Liver (tissue), 8 donors: ENCODE measurements at regions not wholly inside any gene's neighbourhood (a gene's known extent, or its start where the extent isn't known, plus 50 kb on each side); places are given as distances from the start of the nearest gene placed in this dataset.

Experiments
- DNase-seq: peaks from one replicate; pipeline ENCODE4 v3.0.0-alpha.2; 2017; ENCODE audit warnings: low spot score
- H3K27ac ChIP-seq, 2 donors: one replicate each; pipeline ENCODE4 v1.7.0; 2013; ENCODE audit warnings: inconsistent platforms in 2 of 2, low read length in 2 of 2, control low read depth in 1 of 2, low read depth in 1 of 2, mild to moderate bottlenecking in 1 of 2
- H3K27me3 ChIP-seq, 4 donors: one replicate each; pipeline versions ENCODE4 v1.6.1 to v1.7.0; 2013; ENCODE audit warnings: low read length in 3 of 4, inconsistent platforms in 1 of 4, mild to moderate bottlenecking in 1 of 4, moderate library complexity in 1 of 4; ENCODE audit not compliant: control insufficient read depth in 4 of 4, insufficient read depth in 4 of 4
- H3K36me3 ChIP-seq, 4 donors: one replicate each; pipeline versions ENCODE4 v1.6.1 to v1.7.0; 2013; ENCODE audit warnings: low read length in 3 of 4, mild to moderate bottlenecking in 3 of 4, low read depth in 1 of 4, moderate library complexity in 1 of 4; ENCODE audit not compliant: control insufficient read depth in 4 of 4, insufficient read depth in 3 of 4
- H3K4me1 ChIP-seq, 4 donors: one replicate each; pipeline versions ENCODE4 v1.6.1 to v1.7.0; 2013; ENCODE audit warnings: low read length in 3 of 4, mild to moderate bottlenecking in 3 of 4, moderate library complexity in 1 of 4; ENCODE audit not compliant: control insufficient read depth in 4 of 4, insufficient read depth in 4 of 4
- H3K4me3 ChIP-seq, 3 donors: one replicate each; pipeline versions ENCODE4 v1.6.1 to v1.7.0; 2013; ENCODE audit warnings: low read length in 3 of 3, control low read depth in 1 of 3, low read depth in 1 of 3, mild to moderate bottlenecking in 1 of 3
- H3K9ac ChIP-seq, 2 donors: one replicate each; pipeline ENCODE4 v1.7.0; 2013; ENCODE audit warnings: low read length in 2 of 2, mild to moderate bottlenecking in 2 of 2, moderate library complexity in 2 of 2, control low read depth in 1 of 2, low read depth in 1 of 2
- H3K9me3 ChIP-seq, 4 donors: one replicate each; pipeline versions ENCODE4 v1.6.1 to v1.7.0; 2013; ENCODE audit warnings: low read length in 3 of 4; ENCODE audit not compliant: control insufficient read depth in 4 of 4
- ATF3 ChIP-seq: IDR thresholded peaks from 2 replicates; pipeline ENCODE4 v1.6.1; 2016; ENCODE audit warnings: antibody characterized with exemption
- CTCF ChIP-seq: fragments of 150-350 bp; IDR thresholded peaks from 2 replicates; pipeline ENCODE4 v1.5.1; 2017; ENCODE audit warnings: improper control_type of control experiment, low read depth, low read length; ENCODE audit not compliant: missing input control
- EGR1 ChIP-seq, 2 donors: IDR thresholded peaks; 2 replicates each; pipeline ENCODE4 v1.6.1; 2016 to 2018; ENCODE audit warnings: antibody characterized with exemption in 2 of 2, low read depth in 2 of 2
- FOXA1 ChIP-seq: IDR thresholded peaks from 2 replicates; pipeline ENCODE4 v1.6.1; 2016; ENCODE audit warnings: antibody characterized with exemption
- GABPA ChIP-seq, 2 donors: IDR thresholded peaks in 1 of 2; conservative IDR thresholded peaks in 1 of 2; 2 replicates each; pipeline ENCODE4 v1.6.1; 2016; ENCODE audit warnings: antibody characterized with exemption in 2 of 2, mild to moderate bottlenecking in 1 of 2, moderate library complexity in 1 of 2
- HNF4A ChIP-seq, 2 donors: conservative IDR thresholded peaks; 2 replicates each; pipeline ENCODE4 v1.6.1; 2016; ENCODE audit warnings: antibody characterized with exemption in 2 of 2, mild to moderate bottlenecking in 2 of 2
- HNF4G ChIP-seq: IDR thresholded peaks from 2 replicates; pipeline ENCODE4 v1.6.1; 2016; ENCODE audit warnings: antibody characterized with exemption
- JUND ChIP-seq, 2 donors: IDR thresholded peaks; 2 replicates each; pipeline ENCODE4 v1.6.1; 2016; ENCODE audit warnings: antibody characterized with exemption in 2 of 2
- MAX ChIP-seq: IDR thresholded peaks from 2 replicates; pipeline ENCODE4 v1.6.1; 2016; ENCODE audit warnings: antibody characterized with exemption
- RAD21 ChIP-seq, 2 donors: IDR thresholded peaks; 2 replicates each; pipeline ENCODE4 v1.6.1; 2016; ENCODE audit warnings: antibody characterized with exemption in 2 of 2, mild to moderate bottlenecking in 2 of 2
- SP1 ChIP-seq: IDR thresholded peaks from 2 replicates; pipeline ENCODE4 v1.6.1; 2018; ENCODE audit warnings: antibody characterized with exemption, mild to moderate bottlenecking
- TAF1 ChIP-seq: conservative IDR thresholded peaks from 2 replicates; pipeline ENCODE4 v1.6.1; 2016; ENCODE audit warnings: antibody characterized with exemption, mild to moderate bottlenecking
- YY1 ChIP-seq: IDR thresholded peaks from 2 replicates; pipeline ENCODE4 v1.6.1; 2016; ENCODE audit warnings: antibody characterized with exemption, mild to moderate bottlenecking
- ZBTB33 ChIP-seq: IDR thresholded peaks from 2 replicates; pipeline ENCODE4 v1.6.1; 2016; ENCODE audit warnings: antibody characterized with exemption
- WGBS: extraction: QIAGEN DNeasy Blood & Tissue Kit; methylation state at CpG from one replicate; pipeline ENCODE4 v1.1.7; 2013; 5-methylcytosine and 5-hydroxymethylcytosine counted together
- donor health status: healthy.
- donor health status: healthy.
- donor health status: healthy.
- donor health status: healthy.
- donor health status: healthy.

- H3K27ac ChIP-seq, result no peak overlapping the region
- WGBS, result 77% methylated on average over 2 of the region's 2 CpGs
- no peak overlapping the region for H3K4me3 ChIP-seq
- TF ChIP-seq HNF4G (no peak), SP1 (no peak), GABPA (IDR thresholded peaks at IDR 0.05 in 1 of 2, conservative IDR thresholded peaks at IDR 0.05 in 1 of 2) (no peak), EGR1 (IDR thresholded peaks at IDR 0.05; ENCODE audit: low read depth in 2 of 2) (no peak), RAD21 (IDR thresholded peaks at IDR 0.05) (no peak), ZBTB33 (no peak), CTCF (no peak), MAX (no peak), HNF4A (conservative IDR thresholded peaks at IDR 0.05) (no peak), YY1 (no peak), TAF1 (no peak), JUND (IDR thresholded peaks at IDR 0.05) (no peak), FOXA1 (no peak)
- H3K27me3 ChIP-seq, result no peaks in the 10 kb centered on the region
- no peaks in the 10 kb centered on the region for H3K36me3 ChIP-seq
- H3K4me1 ChIP-seq, result no peaks in the 10 kb centered on the region
- H3K9me3 ChIP-seq, result peaks cover 0 to 3% (median 0%) of the 10 kb centered on the region in 4 donors
- H3K9ac ChIP-seq, result no peak overlapping the region
- no peak for DNase-seq
Measured at GRCh38 chr16:8239443-8239842, 350.9 kb downstream of the TMEM114 start.

GRCh38 chr16:8237452-8237851, 352.9 kb downstream of the TMEM114 start:
- no peak overlapping the region for H3K9ac ChIP-seq
- TF ChIP-seq HNF4G (no peak), ZBTB33 (no peak), MAX (no peak), JUND (IDR thresholded peaks at IDR 0.05) (no peak), ATF3 (no peak)
- WGBS, result 61% methylated on average over 3 of the region's 3 CpGs

More at GRCh38 chr16:8237452-8237851, 352.9 kb downstream of the TMEM114 start:
- no peak for DNase-seq
- no peaks in the 10 kb centered on the region for H3K27me3 ChIP-seq
- no peak overlapping the region for H3K4me3 ChIP-seq
- H3K4me1 ChIP-seq, result no peaks in the 10 kb centered on the region
- no peaks in the 10 kb centered on the region for H3K36me3 ChIP-seq
- H3K9me3 ChIP-seq, result no peaks in the 10 kb centered on the region
- no peak overlapping the region for H3K27ac ChIP-seq
